Renal pelvis (tissue), 1 donor: ENCODE measurements at regions not wholly inside any gene's neighbourhood (a gene's known extent, or its start where the extent isn't known, plus 50 kb on each side); places are given as distances from the start of the nearest gene placed in this dataset.
"Not testable (repeated sequence)": the region's sequence is repeated elsewhere in the genome, so short reads cannot be mapped to it uniquely, and the experiment has no call there.

Experiments
- DNase-seq: peaks from one replicate; pipeline ENCODE4 v3.0.0-alpha.2; 2013

- DNase-seq, result no peak
Measured at GRCh38 chr5:87640902-87641301, 228.2 kb upstream of the CCNH start.

GRCh38 chr5:87627363-87627762, 214.6 kb upstream of the CCNH start:
- DNase-seq, result no peak

GRCh38 chr5:87608385-87608784, 195.7 kb upstream of the CCNH start:
- no peak for DNase-seq

GRCh38 chr5:87605663-87606062, 192.9 kb upstream of the CCNH start:
- no peak for DNase-seq

GRCh38 chr5:87599778-87600177, 187.0 kb upstream of the CCNH start:
- no peak for DNase-seq

- DNase-seq, result no peak
Measured at GRCh38 chr5:87598460-87598859, 185.7 kb upstream of the CCNH start.

- DNase-seq, result no peak
Measured at GRCh38 chr5:87594566-87594965, 181.8 kb upstream of the CCNH start.

GRCh38 chr5:87589587-87589986, 176.9 kb upstream of the CCNH start:
- no peak for DNase-seq

GRCh38 chr5:87588316-87588715, 175.6 kb upstream of the CCNH start:
- no peak for DNase-seq

- not testable (repeated sequence) for DNase-seq
Measured at GRCh38 chr5:87583704-87584103, 171.0 kb upstream of the CCNH start.

GRCh38 chr5:87582149-87582548, 169.4 kb upstream of the CCNH start:
- DNase-seq, result no peak

GRCh38 chr5:87581661-87582060, 168.9 kb upstream of the CCNH start:
- DNase-seq, result no peak

GRCh38 chr5:87579678-87580077, 166.9 kb upstream of the CCNH start:
- DNase-seq, result no peak

- DNase-seq, result no peak
Measured at GRCh38 chr5:87576867-87577266, 164.1 kb upstream of the CCNH start.

GRCh38 chr5:87576306-87576705, 163.6 kb upstream of the CCNH start:
- DNase-seq, result not testable (repeated sequence)

GRCh38 chr5:87574106-87574505, 161.4 kb upstream of the CCNH start:
- no peak for DNase-seq

- DNase-seq, result no peak
Measured at GRCh38 chr5:87572611-87573010, 159.9 kb upstream of the CCNH start.

GRCh38 chr5:87572090-87572489, 159.4 kb upstream of the CCNH start:
- no peak for DNase-seq

- DNase-seq, result no peak
Measured at GRCh38 chr5:87570366-87570765, 157.6 kb upstream of the CCNH start.

GRCh38 chr5:87562068-87562467, 149.3 kb upstream of the CCNH start:
- no peak for DNase-seq

- DNase-seq, result no peak
Measured at GRCh38 chr5:87560528-87560927, 147.8 kb upstream of the CCNH start.

GRCh38 chr5:87551911-87552310, 139.2 kb upstream of the CCNH start:
- no peak for DNase-seq

GRCh38 chr5:87541676-87542075, 128.9 kb upstream of the CCNH start:
- no peak for DNase-seq

GRCh38 chr5:87541033-87541432, 128.3 kb upstream of the CCNH start:
- DNase-seq, result peak; percentile 3

- no peak for DNase-seq
Measured at GRCh38 chr5:87539839-87540238, 127.1 kb upstream of the CCNH start.
